AG09309 (cell line): ENCODE measurements at regions not wholly inside any gene's neighbourhood (a gene's known extent, or its start where the extent isn't known, plus 50 kb on each side); places are given as distances from the start of the nearest gene placed in this dataset.

ENCODE experiments used
- DNase-seq: peaks from one replicate; pipeline ENCODE4 v3.0.0-alpha.2; 2010; ENCODE audit warnings: low read depth
- H3K4me3 ChIP-seq: 2 replicates; pipeline ENCODE4 v1.5.1; 2011; ENCODE audit warnings: mild to moderate bottlenecking, low read depth, low read length, moderate library complexity; ENCODE audit not compliant: control insufficient read depth
- TF ChIP-seq, protein P1 (sequence below): IDR thresholded peaks from 2 replicates; pipeline ENCODE4 v1.5.1; 2011; ENCODE audit warnings: mild to moderate bottlenecking, low read depth, low read length, inconsistent platforms; ENCODE audit not compliant: insufficient read depth, control insufficient read depth; ENCODE audit errors: missing control alignments

DNA sequence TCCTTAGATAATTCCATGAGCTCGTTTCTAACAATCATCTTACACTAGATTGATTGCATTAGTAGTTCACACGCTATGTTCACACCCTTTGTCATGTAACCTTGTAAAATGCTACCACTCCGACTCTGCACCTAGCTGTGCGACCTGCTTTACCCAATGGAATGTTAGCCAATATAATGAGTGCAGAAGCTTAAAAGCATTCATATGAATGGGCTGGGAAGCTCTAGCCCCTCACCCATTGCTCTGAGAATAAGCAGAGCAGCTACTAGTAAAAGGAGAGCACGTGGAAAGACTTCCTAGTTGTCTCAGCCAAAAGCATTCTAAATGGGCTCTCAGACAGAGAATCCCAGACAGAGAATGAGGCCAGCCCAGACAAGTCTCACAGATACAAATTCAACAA lies 410.6 kb upstream of the UBE2E2 start:
- no peak overlapping the region for H3K4me3 ChIP-seq
- TF ChIP-seq, protein P1, sequence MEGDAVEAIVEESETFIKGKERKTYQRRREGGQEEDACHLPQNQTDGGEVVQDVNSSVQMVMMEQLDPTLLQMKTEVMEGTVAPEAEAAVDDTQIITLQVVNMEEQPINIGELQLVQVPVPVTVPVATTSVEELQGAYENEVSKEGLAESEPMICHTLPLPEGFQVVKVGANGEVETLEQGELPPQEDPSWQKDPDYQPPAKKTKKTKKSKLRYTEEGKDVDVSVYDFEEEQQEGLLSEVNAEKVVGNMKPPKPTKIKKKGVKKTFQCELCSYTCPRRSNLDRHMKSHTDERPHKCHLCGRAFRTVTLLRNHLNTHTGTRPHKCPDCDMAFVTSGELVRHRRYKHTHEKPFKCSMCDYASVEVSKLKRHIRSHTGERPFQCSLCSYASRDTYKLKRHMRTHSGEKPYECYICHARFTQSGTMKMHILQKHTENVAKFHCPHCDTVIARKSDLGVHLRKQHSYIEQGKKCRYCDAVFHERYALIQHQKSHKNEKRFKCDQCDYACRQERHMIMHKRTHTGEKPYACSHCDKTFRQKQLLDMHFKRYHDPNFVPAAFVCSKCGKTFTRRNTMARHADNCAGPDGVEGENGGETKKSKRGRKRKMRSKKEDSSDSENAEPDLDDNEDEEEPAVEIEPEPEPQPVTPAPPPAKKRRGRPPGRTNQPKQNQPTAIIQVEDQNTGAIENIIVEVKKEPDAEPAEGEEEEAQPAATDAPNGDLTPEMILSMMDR = no peak
- no peak for DNase-seq

DNA sequence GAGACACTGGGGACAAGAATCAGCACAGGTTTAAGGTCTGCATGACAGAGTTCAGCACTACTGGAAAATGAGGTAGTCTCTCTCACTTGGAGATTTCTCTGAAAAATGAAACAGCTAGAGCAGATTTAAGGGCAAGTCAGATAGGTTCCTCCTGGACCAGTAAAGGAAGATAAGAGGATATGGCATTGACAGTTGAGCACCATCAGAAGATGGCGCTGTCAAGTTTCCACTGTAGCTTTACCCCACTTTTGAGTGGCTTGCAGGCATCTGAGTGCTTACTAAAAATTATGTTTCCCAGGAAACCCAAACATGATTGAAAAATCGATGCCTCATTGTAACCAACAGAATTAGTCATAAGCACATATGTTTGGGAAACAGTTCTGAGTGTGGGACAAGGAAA lies 407.2 kb upstream of the UBE2E2 start:
- TF ChIP-seq, protein P1 = no peak
- no peak for DNase-seq
- H3K4me3 ChIP-seq = no peak overlapping the region

DNA sequence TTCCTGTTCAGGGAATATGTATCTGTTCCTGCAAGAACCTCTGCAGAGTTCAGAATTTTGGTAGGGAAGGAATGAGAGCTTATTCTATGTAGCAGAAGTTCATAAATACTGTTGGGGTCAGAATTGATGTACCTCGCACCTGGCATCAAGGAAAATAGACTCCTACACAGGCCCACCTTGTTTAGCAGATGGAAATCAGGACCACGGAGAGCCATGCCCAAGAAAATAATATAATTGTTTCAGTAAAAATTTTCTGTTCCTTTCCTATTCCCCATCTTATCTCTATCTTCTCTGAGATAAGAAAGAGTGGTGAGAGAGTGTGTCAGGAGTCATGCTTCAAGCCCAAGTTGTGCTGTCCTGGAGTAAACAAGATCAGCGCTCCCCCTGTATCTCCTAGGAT lies 404.7 kb upstream of the UBE2E2 start:
- DNase-seq = no peak
- no peak overlapping the region for H3K4me3 ChIP-seq
- TF ChIP-seq, protein P1 = no peak

DNA sequence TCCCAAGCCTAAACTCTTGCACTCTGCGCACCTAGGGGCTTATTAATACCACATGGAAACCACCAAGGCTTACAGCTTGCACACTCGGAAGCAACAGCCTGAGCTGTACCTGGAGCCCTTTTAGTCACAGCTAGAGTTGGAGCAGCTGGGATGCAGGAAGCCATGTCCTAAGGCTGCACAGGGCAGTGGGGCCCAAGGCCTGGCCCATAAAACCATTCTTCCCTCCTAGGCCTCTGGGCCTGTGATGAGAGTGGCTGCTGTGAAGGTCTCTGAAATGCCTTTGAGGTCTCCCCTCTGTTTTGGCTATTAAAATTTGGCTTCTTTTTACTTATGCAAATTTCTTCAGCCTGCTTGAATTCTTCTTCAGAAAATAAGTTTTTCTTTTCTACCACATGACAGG lies 383.9 kb upstream of the UBE2E2 start:
- no peak for DNase-seq
- no peak overlapping the region for H3K4me3 ChIP-seq
- TF ChIP-seq, protein P1 = no peak

DNA sequence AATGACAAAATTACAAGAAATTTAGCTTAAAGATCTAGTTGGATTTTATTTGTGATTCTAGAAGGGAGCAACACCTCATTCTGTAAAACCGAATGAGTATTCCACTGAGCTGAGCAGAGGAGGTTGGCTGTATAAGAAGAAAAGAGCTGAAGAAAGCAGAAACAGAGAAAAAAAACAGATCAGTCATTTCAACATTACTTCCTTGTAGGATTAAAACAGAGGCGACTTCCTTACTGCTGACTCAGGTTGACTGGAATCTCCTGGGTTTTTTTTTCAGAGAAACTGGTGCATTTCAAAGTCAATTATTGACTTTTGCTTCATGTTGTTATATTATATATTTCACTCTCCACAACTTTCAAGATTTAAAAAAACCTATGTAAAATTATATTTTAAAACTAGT lies 368.1 kb upstream of the UBE2E2 start:
- DNase-seq = no peak
- H3K4me3 ChIP-seq = no peak overlapping the region
- TF ChIP-seq, protein P1 = no peak

DNA sequence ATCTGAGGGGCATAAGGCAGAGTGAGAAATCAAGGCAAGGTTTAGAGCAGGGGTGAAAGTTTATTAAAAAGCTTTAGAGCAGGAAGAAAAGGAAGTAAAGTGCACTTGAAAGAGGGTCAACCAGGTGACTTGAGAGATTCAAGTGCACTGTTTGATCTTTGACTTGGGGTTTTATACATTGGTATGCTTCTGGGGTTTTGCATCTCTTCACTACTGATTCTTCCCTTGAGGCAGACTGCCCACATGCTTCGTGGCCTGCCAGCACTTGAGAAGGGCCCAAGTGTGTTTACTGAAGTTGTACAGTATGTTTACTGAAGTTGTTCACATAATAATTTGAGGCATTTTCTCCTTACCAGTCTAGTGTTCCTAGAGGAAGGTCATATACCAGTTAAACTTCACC lies 367.0 kb upstream of the UBE2E2 start:
- TF ChIP-seq, protein P1 = no peak
- DNase-seq = no peak
- H3K4me3 ChIP-seq = no peak overlapping the region

DNA sequence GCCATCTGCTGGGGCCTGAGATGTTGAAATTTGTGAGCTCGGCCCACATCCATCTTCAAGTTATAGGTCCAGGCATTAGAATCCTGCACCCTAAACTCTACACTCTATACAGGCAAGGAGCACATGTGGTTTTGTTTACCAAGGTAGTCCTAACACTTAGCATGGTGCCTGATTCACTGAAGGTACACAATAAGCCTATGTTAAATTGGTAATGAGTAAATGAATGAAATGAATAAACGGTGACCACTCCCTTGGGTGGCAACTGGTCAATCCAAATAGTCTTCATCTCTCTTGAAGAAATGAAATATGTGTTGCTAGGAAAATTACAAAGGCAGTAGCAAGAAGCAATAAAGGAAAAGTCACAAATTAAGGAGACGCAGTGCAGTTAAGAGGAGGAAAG lies 359.3 kb upstream of the UBE2E2 start:
- TF ChIP-seq, protein P1 = no peak
- no peak overlapping the region for H3K4me3 ChIP-seq
- DNase-seq = no peak
